ENCODE measurements at regions not wholly inside any gene's neighbourhood (a gene's known extent, or its start where the extent isn't known, plus 50 kb on each side); places are given as distances from the start of the nearest gene placed in this dataset.

GRCh38 chrX:140447150-140447549 is 57.7 kb downstream of the SOX3 start:
- no peak for TF ChIP-seq CTCF (IDR thresholded peaks at IDR 0.05; ENCODE audit: extremely low read depth, insufficient read depth, missing control alignments)
- in situ Hi-C loops (cut with MboI; ENCODE audit: low pct_unique_long_range_greater_than_20kb, low sequenced_read_pairs, unreplicated experiment) = no loop called here
- no peak for DNase-seq (ENCODE audit: low spot score)

GRCh38 chrX:140440876-140441275 is 64.0 kb downstream of the SOX3 start:
- no peak for TF ChIP-seq CTCF (IDR thresholded peaks at IDR 0.05; ENCODE audit: extremely low read depth, insufficient read depth, missing control alignments)
- no peak for DNase-seq (ENCODE audit: low spot score)
- in situ Hi-C loops (cut with MboI; ENCODE audit: low pct_unique_long_range_greater_than_20kb, low sequenced_read_pairs, unreplicated experiment) = no loop called here

- in situ Hi-C loops (cut with MboI; ENCODE audit: low pct_unique_long_range_greater_than_20kb, low sequenced_read_pairs, unreplicated experiment) = no loop called here
- DNase-seq (ENCODE audit: low spot score) = no peak
- no peak for TF ChIP-seq CTCF (IDR thresholded peaks at IDR 0.05; ENCODE audit: extremely low read depth, insufficient read depth, missing control alignments)
These were observed 65.4 kb downstream of the SOX3 start for GRCh38 chrX:140439476-140439875.

GRCh38 chrX:140434347-140434746 is 70.5 kb downstream of the SOX3 start:
- no peak for DNase-seq (ENCODE audit: low spot score)
- no peak for TF ChIP-seq CTCF (IDR thresholded peaks at IDR 0.05; ENCODE audit: extremely low read depth, insufficient read depth, missing control alignments)
- in situ Hi-C loops (cut with MboI; ENCODE audit: low pct_unique_long_range_greater_than_20kb, low sequenced_read_pairs, unreplicated experiment) = no loop called here

GRCh38 chrX:140433582-140433981 is 71.3 kb downstream of the SOX3 start:
- TF ChIP-seq CTCF (IDR thresholded peaks at IDR 0.05; ENCODE audit: extremely low read depth, insufficient read depth, missing control alignments) = no peak
- no peak for DNase-seq (ENCODE audit: low spot score)
- in situ Hi-C loops (cut with MboI; ENCODE audit: low pct_unique_long_range_greater_than_20kb, low sequenced_read_pairs, unreplicated experiment) = no loop called here

GRCh38 chrX:140432346-140433175 is 72.3 kb downstream of the SOX3 start:
- in situ Hi-C loops (cut with MboI; ENCODE audit: low pct_unique_long_range_greater_than_20kb, low sequenced_read_pairs, unreplicated experiment) = no loop called here
- no peak for TF ChIP-seq CTCF (IDR thresholded peaks at IDR 0.05; ENCODE audit: extremely low read depth, insufficient read depth, missing control alignments)
- DNase-seq (ENCODE audit: low spot score) = no peak

Measured in GM13977 (cell line).